IMR-90 (cell line): ENCODE measurements at regions not wholly inside any gene's neighbourhood (a gene's known extent, or its start where the extent isn't known, plus 50 kb on each side); places are given as distances from the start of the nearest gene placed in this dataset.

ENCODE experiments used
- ATAC-seq: fragments of 200-7000 bp; cut with Tn5 transposase; 2 replicates; pipeline ENCODE4 v1.9.1; 2020; ENCODE audit warnings: low read depth, mild to moderate bottlenecking, moderate library complexity
- BruUV-seq: library from RNA; stranded (reverse); fragments of 400-500 nt; replicated peaks from 2 replicates; lab custom pipeline; 2021; lab: Mats Ljungman, UMichigan
- CTCF ChIA-PET: fragments of 300-600 bp; formaldehyde crosslinking; extraction: SDS; loops from one replicate; lab custom pipeline; 2021; ENCODE audit warnings: antibody characterized with exemption; lab: Yijun Ruan, JAX
- POLR2A ChIA-PET: fragments of 300-600 bp; sonication (Branson Sonifier 250); formaldehyde crosslinking; loops from one replicate; lab custom pipeline; 2022; ENCODE audit warnings: antibody characterized with exemption; ENCODE audit not compliant: unreplicated experiment; lab: Charles Lee
- DNase-seq: peaks from one replicate; pipeline ENCODE4 v3.0.0; 2013
- H2AFZ ChIP-seq: replicated peaks from 2 replicates; pipeline ENCODE3; 2013; ENCODE audit warnings: low read length, mild to moderate bottlenecking; ENCODE audit not compliant: poor library complexity
- H2AK5ac ChIP-seq: 2 replicates; pipeline ENCODE4 v1.6.1; 2013; ENCODE audit warnings: low read depth, low read length, inconsistent platforms
- H2AK9ac ChIP-seq: replicated peaks from 2 replicates; pipeline ENCODE3; 2013; ENCODE audit warnings: mild to moderate bottlenecking, low read depth, low read length, moderate library complexity; ENCODE audit not compliant: poor library complexity
- H2BK120ac ChIP-seq: 2 replicates; pipeline ENCODE4 v1.6.1; 2013; ENCODE audit warnings: low read depth, low read length, inconsistent platforms
- H2BK15ac ChIP-seq: 3 replicates; pipeline ENCODE4 v1.6.1; 2013; ENCODE audit warnings: low read depth, low read length, inconsistent platforms
- H2BK20ac ChIP-seq: 2 replicates; pipeline ENCODE4 v1.6.1; 2013; ENCODE audit warnings: low read depth, mild to moderate bottlenecking, inconsistent platforms, low read length, moderate library complexity
- H2BK5ac ChIP-seq: 2 replicates; pipeline ENCODE4 v1.6.1; 2013; ENCODE audit warnings: mild to moderate bottlenecking, low read depth, low read length, inconsistent platforms; ENCODE audit not compliant: poor library complexity, severe bottlenecking
- H3K14ac ChIP-seq: replicated peaks from 2 replicates; pipeline ENCODE4 v1.6.1; 2013; ENCODE audit warnings: low read depth, low read length, inconsistent platforms
- H3K18ac ChIP-seq: 2 replicates; pipeline ENCODE4 v1.6.1; 2013; ENCODE audit warnings: low read depth, low read length, control low read depth
- H3K23ac ChIP-seq: 2 replicates; pipeline ENCODE4 v1.6.1; 2013; ENCODE audit warnings: low read depth, low read length, inconsistent platforms
- H3K27ac ChIP-seq: 2 replicates; pipeline ENCODE4 v1.5.1; 2013; ENCODE audit warnings: mild to moderate bottlenecking, control low read depth, low read length; ENCODE audit not compliant: insufficient read depth
- H3K27me3 ChIP-seq: 2 replicates; pipeline ENCODE4 v1.6.1; 2013; ENCODE audit warnings: low read length; ENCODE audit not compliant: control insufficient read depth, insufficient read depth
- H3K36me3 ChIP-seq: 2 replicates; pipeline ENCODE4 v1.6.1; 2013; ENCODE audit warnings: low read length, mixed read lengths; ENCODE audit not compliant: control insufficient read depth, insufficient read depth
- H3K4ac ChIP-seq: 2 replicates; pipeline ENCODE4 v1.6.1; 2013; ENCODE audit warnings: low read depth, low read length, inconsistent platforms
- H3K4me1 ChIP-seq: 2 replicates; pipeline ENCODE4 v1.6.1; 2013; ENCODE audit warnings: low read length, mixed read lengths; ENCODE audit not compliant: control insufficient read depth, insufficient read depth
- H3K4me2 ChIP-seq: 2 replicates; pipeline ENCODE4 v1.6.1; 2013; ENCODE audit warnings: low read depth, mild to moderate bottlenecking, control low read depth, low read length, moderate library complexity
- H3K4me3 ChIP-seq: 2 replicates; pipeline ENCODE4 v1.5.1; 2013; ENCODE audit warnings: low read depth, mild to moderate bottlenecking, control low read depth, low read length, moderate library complexity; ENCODE audit not compliant: insufficient read depth
- H3K56ac ChIP-seq: 2 replicates; pipeline ENCODE4 v1.6.1; 2013; ENCODE audit warnings: low read length, inconsistent platforms; ENCODE audit not compliant: insufficient read depth; ENCODE audit errors: extremely low read depth
- H3K79me1 ChIP-seq, 2 experiments: 2 replicates each; pipeline ENCODE4 v1.6.1; 2013; ENCODE audit warnings: low read length in 2 of 2, inconsistent platforms in 1 of 2, low read depth in 1 of 2
- H3K9ac ChIP-seq: 2 replicates; pipeline ENCODE4 v1.6.1; 2013; ENCODE audit warnings: low read depth, low read length, control low read depth
- H3K9me1 ChIP-seq: 2 replicates; pipeline ENCODE4 v1.6.1; 2013; ENCODE audit warnings: low read length, inconsistent platforms; ENCODE audit not compliant: insufficient read depth
- H3K9me3 ChIP-seq: 2 replicates; pipeline ENCODE4 v1.6.1; 2013; ENCODE audit warnings: low read length; ENCODE audit not compliant: control insufficient read depth, insufficient read depth
- H4K20me1 ChIP-seq: 2 replicates; pipeline ENCODE4 v1.6.1; 2013; ENCODE audit warnings: low read length, inconsistent platforms; ENCODE audit not compliant: insufficient read depth
- H4K5ac ChIP-seq: 2 replicates; pipeline ENCODE4 v1.6.1; 2013; ENCODE audit warnings: mild to moderate bottlenecking, low read depth, low read length, control low read depth
- H4K8ac ChIP-seq, 2 experiments: 2 replicates each; pipeline ENCODE4 v1.6.1; 2013; ENCODE audit warnings: low read depth in 2 of 2, low read length in 2 of 2, control low read depth in 1 of 2, inconsistent platforms in 1 of 2
- H4K91ac ChIP-seq: 2 replicates; pipeline ENCODE4 v1.6.1; 2013; ENCODE audit warnings: low read depth, low read length, inconsistent platforms; ENCODE audit not compliant: insufficient read depth
- CEBPB ChIP-seq: IDR thresholded peaks from 2 replicates; pipeline ENCODE4 v1.6.1; 2012; ENCODE audit warnings: low read depth, low read length, improper control_type of control experiment
- CHD1 ChIP-seq: IDR thresholded peaks from 2 replicates; pipeline ENCODE4 v1.6.1; 2012; ENCODE audit warnings: low read depth, low read length, improper control_type of control experiment
- CTCF ChIP-seq: conservative IDR thresholded peaks from 2 replicates; pipeline ENCODE4 v1.5.1; 2012; ENCODE audit warnings: mild to moderate bottlenecking, low read depth, low read length, improper control_type of control experiment
- FOS ChIP-seq: fragments of 150-350 bp; IDR thresholded peaks from 2 replicates; pipeline ENCODE4 v1.6.1; 2016; ENCODE audit warnings: low read depth, low read length
- MAFK ChIP-seq: IDR thresholded peaks from 2 replicates; pipeline ENCODE4 v1.6.1; 2012; ENCODE audit warnings: low read depth, low read length, improper control_type of control experiment
- MAZ ChIP-seq: IDR thresholded peaks from 2 replicates; pipeline ENCODE4 v1.6.1; 2012; ENCODE audit warnings: low read depth, mild to moderate bottlenecking, low read length, improper control_type of control experiment, moderate library complexity, borderline replicate concordance
- MXI1 ChIP-seq: IDR thresholded peaks from 2 replicates; pipeline ENCODE4 v1.6.1; 2012; ENCODE audit warnings: low read depth, mild to moderate bottlenecking, low read length, moderate library complexity, borderline replicate concordance
- NFE2L2 ChIP-seq: fragments of 150-350 bp; IDR thresholded peaks from 2 replicates; pipeline ENCODE4 v1.6.1; 2016; ENCODE audit warnings: low read depth, mild to moderate bottlenecking, low read length
- RAD21 ChIP-seq: IDR thresholded peaks from 2 replicates; pipeline ENCODE4 v1.6.1; 2012; ENCODE audit warnings: low read length, improper control_type of control experiment
- RCOR1 ChIP-seq: IDR thresholded peaks from 2 replicates; pipeline ENCODE4 v1.6.1; 2012; ENCODE audit warnings: mild to moderate bottlenecking, low read length, improper control_type of control experiment; ENCODE audit not compliant: insufficient replicate concordance
- RFX5 ChIP-seq: IDR thresholded peaks from 2 replicates; pipeline ENCODE4 v1.8.0; 2012; ENCODE audit warnings: low read depth, mild to moderate bottlenecking, low read length, moderate library complexity
- WGBS, 2 experiments: methylation state at CpG; one replicate each; pipeline versions ENCODE4 v1.1.5 to v1.1.7; 2013; ENCODE audit warnings: missing lambda C conversion rate in 2 of 2; ENCODE audit not compliant: insufficient read length in 1 of 2; ENCODE audit errors: extremely low coverage in 2 of 2; 5-methylcytosine and 5-hydroxymethylcytosine counted together
- dilution Hi-C: fragments of 300-500 bp; cut with HindIII; formaldehyde crosslinking; loops from one replicate; pipeline ENCODE4 v1.14.3; 2018; ENCODE audit warnings: low sequenced_read_pairs; ENCODE audit not compliant: unreplicated experiment
- in situ Hi-C: fragments of 300-500 bp; cut with MboI; formaldehyde crosslinking; loops from 3 replicates; pipeline ENCODE4 v1.14.3; 2019; ENCODE audit warnings: low sequenced_read_pairs, inconsistent platforms, mixed read lengths
- intact Hi-C: fragments of 100-400 bp; cut with micrococcal nuclease; formaldehyde crosslinking; loops from 2 replicates; pipeline ENCODE4 v1.10.0; 2022
- TF ChIP-seq, protein P1 (sequence below): fragments of 150-350 bp; IDR thresholded peaks from 2 replicates; pipeline ENCODE4 v1.6.1; 2017; ENCODE audit warnings: mild to moderate bottlenecking, antibody characterized with exemption, low read length, low read depth

DNA sequence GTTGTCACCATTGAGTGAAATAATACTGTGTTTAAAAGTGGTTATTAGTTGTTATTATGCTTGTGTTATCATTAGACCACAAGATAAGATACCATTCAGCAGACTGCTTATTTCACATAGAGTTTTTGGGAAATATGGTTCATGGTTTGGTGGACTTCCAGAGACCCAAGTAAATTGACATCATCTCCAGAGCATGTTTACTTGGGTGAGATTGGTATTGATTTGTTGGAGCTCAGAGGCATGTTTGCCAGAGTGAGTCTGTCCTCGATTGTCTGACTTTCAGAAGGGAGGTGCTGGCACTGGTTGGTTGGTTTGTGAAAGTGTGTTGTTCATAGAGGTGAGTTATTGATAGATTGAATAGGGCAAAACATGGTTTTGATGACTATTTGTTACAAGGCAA, 291.4 kb downstream of the TGFB2 start:
- H4K20me1 ChIP-seq = no peaks in the 10 kb centered on the region
- no peak overlapping the region for H2BK5ac ChIP-seq
- no peaks in the 10 kb centered on the region for H3K9me1 ChIP-seq
- in situ Hi-C loops = no loop called here
- H2AK5ac ChIP-seq = no peak overlapping the region
- no peak overlapping the region for H2BK20ac ChIP-seq
- H3K23ac ChIP-seq = peak overlapping the region; percentile 37; the same call in 1 of the 2 replicates
- ChIA-PET CTCF (no interaction called here), POLR2A (no interaction called here)
- no peak overlapping the region for H2AK9ac ChIP-seq
- DNase-seq (no peak), ATAC-seq (no peak)
- no peaks in the 10 kb centered on the region for H3K79me1 ChIP-seq
- H4K8ac ChIP-seq = no peak overlapping the region
- 71% methylated on average over 1 of the region's 1 CpG; no CpG with 5 or more reads in 1 of the 2 experiments for WGBS, 2 experiments
- no peak overlapping the region for H3K4me2 ChIP-seq
- dilution Hi-C loops = no loop called here
- H3K9ac ChIP-seq = no peak overlapping the region
- no peak overlapping the region for H2BK15ac ChIP-seq
- no peaks in the 10 kb centered on the region for H3K27me3 ChIP-seq
- no peak overlapping the region for H3K27ac ChIP-seq
- H2AFZ ChIP-seq = no peak overlapping the region
- no peak overlapping the region for H3K4ac ChIP-seq
- no peak overlapping the region for H3K4me3 ChIP-seq
- no TSS peak for BruUV-seq
- H3K9me3 ChIP-seq = no peaks in the 10 kb centered on the region
- intact Hi-C loops = no loop called here
- H3K36me3 ChIP-seq = no peaks in the 10 kb centered on the region
- peaks cover under 1% of the 10 kb centered on the region; the same call in 1 of the 2 replicates for H3K4me1 ChIP-seq
- no peak overlapping the region for H4K91ac ChIP-seq
- TF ChIP-seq, protein P1, sequence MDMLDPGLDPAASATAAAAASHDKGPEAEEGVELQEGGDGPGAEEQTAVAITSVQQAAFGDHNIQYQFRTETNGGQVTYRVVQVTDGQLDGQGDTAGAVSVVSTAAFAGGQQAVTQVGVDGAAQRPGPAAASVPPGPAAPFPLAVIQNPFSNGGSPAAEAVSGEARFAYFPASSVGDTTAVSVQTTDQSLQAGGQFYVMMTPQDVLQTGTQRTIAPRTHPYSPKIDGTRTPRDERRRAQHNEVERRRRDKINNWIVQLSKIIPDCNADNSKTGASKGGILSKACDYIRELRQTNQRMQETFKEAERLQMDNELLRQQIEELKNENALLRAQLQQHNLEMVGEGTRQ = no peak
- TF ChIP-seq CTCF = no peak
- no peak for TF ChIP-seq MAFK
- no peak for TF ChIP-seq MAZ
- TF ChIP-seq CEBPB = no peak
- no peak for TF ChIP-seq CHD1
- TF ChIP-seq RAD21 = no peak
- no peak for TF ChIP-seq RCOR1
- TF ChIP-seq MXI1 = no peak
- TF ChIP-seq NFE2L2 = no peak
- no peak for TF ChIP-seq FOS
- TF ChIP-seq RFX5 = no peak
- peak overlapping the region; percentile 75; the same call in 1 of the 2 replicates for H3K14ac ChIP-seq
- no peak overlapping the region for H3K18ac ChIP-seq
- no peak overlapping the region for H2BK120ac ChIP-seq
- H4K5ac ChIP-seq = no peak overlapping the region
- no peak overlapping the region for H3K56ac ChIP-seq
